ENCODE measurements at regions not wholly inside any gene's neighbourhood (a gene's known extent, or its start where the extent isn't known, plus 50 kb on each side); places are given as distances from the start of the nearest gene placed in this dataset.

- intact Hi-C loops (cut with micrococcal nuclease): loop anchor here (5.0 kb wide), 1 partner anchor 190 kb away; the partner anchor contains the start of gene DISP1
- Histone ChIP-seq H3K4me2 (ENCODE audit: low read depth, low read length) (no peak overlapping the region), H4K8ac (ENCODE audit: low read depth in 2 of 2, low read length in 2 of 2) (no peak overlapping the region), H4K5ac (ENCODE audit: low read depth, low read length) (no peak overlapping the region), H3K36me3 (ENCODE audit: control insufficient read depth, insufficient read depth, low read length) (peaks cover 6% of the 10 kb centered on the region), H3K9ac (ENCODE audit: low read depth, low read length) (no peak overlapping the region), H3K9me3 (ENCODE audit: control insufficient read depth, insufficient read depth, low read length) (no peaks in the 10 kb centered on the region), H2AK5ac (ENCODE audit: low read depth, low read length) (no peak overlapping the region), H2BK15ac (ENCODE audit: low read depth, low read length) (no peak overlapping the region), H3K9me1 (ENCODE audit: insufficient read depth, low read length) (peaks cover 3% of the 10 kb centered on the region; the same call in 1 of the 2 replicates), H2BK120ac (ENCODE audit: low read depth, low read length) (no peak overlapping the region), H2AFZ (replicated peaks; ENCODE audit: low read length, poor library complexity) (no peak overlapping the region), H3K4ac (ENCODE audit: low read depth, low read length) (no peak overlapping the region), H3K4me1 (ENCODE audit: control insufficient read depth, insufficient read depth, low read length) (0 out of 2 replicates have a peak, but pooled peaks cover 4% of the 10 kb centered on the region), H4K20me1 (ENCODE audit: insufficient read depth, low read length) (no peaks in the 10 kb centered on the region), H3K23ac (ENCODE audit: low read depth, low read length) (no peak overlapping the region), H3K4me3 (ENCODE audit: insufficient read depth, low read depth, low read length) (no peak overlapping the region), H3K79me1 (ENCODE audit: low read depth in 1 of 2, low read length in 2 of 2) (no peaks in the 10 kb centered on the region), H3K18ac (ENCODE audit: low read depth, low read length) (no peak overlapping the region), H4K91ac (ENCODE audit: insufficient read depth, low read depth, low read length) (no peak overlapping the region), H3K14ac (replicated peaks; ENCODE audit: low read depth, low read length) (no peak overlapping the region), H2BK5ac (ENCODE audit: low read depth, low read length, poor library complexity, severe bottlenecking) (no peak overlapping the region), H3K27me3 (ENCODE audit: control insufficient read depth, insufficient read depth, low read length) (no peaks in the 10 kb centered on the region), H2AK9ac (replicated peaks; ENCODE audit: low read depth, low read length, poor library complexity) (no peak overlapping the region), H3K27ac (ENCODE audit: insufficient read depth, low read length) (no peak overlapping the region), H2BK20ac (ENCODE audit: low read depth, low read length) (no peak overlapping the region), H3K56ac (ENCODE audit: extremely low read depth, insufficient read depth, low read length) (no peak overlapping the region)
- dilution Hi-C loops (cut with HindIII; ENCODE audit: low sequenced_read_pairs, unreplicated experiment): no loop called here
- DNase-seq (no peak), ATAC-seq (ENCODE audit: low read depth) (no peak)
- POLR2A ChIA-PET (ENCODE audit: unreplicated experiment): no interaction called here
- in situ Hi-C loops (cut with MboI; ENCODE audit: low sequenced_read_pairs): no loop called here
- TF ChIP-seq BHLHE40 (IDR thresholded peaks at IDR 0.05; ENCODE audit: low read depth, low read length) (no peak), CEBPB (IDR thresholded peaks at IDR 0.05; ENCODE audit: low read depth, low read length) (no peak), RCOR1 (IDR thresholded peaks at IDR 0.05; ENCODE audit: insufficient replicate concordance, low read length) (no peak), POLR2A (IDR thresholded peaks at IDR 0.05; ENCODE audit: low read depth, low read length) (no peak), USF2 (IDR thresholded peaks at IDR 0.05; ENCODE audit: low read depth, low read length) (no peak), FOS (IDR thresholded peaks at IDR 0.05; ENCODE audit: low read depth, low read length) (no peak), SMC3 (IDR thresholded peaks at IDR 0.05; ENCODE audit: low read depth, low read length) (no peak), RFX5 (IDR thresholded peaks at IDR 0.05; ENCODE audit: low read depth, low read length) (no peak), CTCF (conservative IDR thresholded peaks at IDR 0.05; ENCODE audit: low read depth, low read length) (no peak), NFE2L2 (IDR thresholded peaks at IDR 0.05; ENCODE audit: low read depth, low read length) (no peak), RAD21 (IDR thresholded peaks at IDR 0.05; ENCODE audit: low read length) (no peak)
- WGBS, 2 experiments (ENCODE audit: extremely low coverage in 2 of 2, insufficient read length in 1 of 2): 63% methylated on average over 4 of the region's 11 CpGs; no CpG with 5 or more reads in 1 of the 2 experiments
- CTCF ChIA-PET: no interaction called here
- BruUV-seq (replicated peaks): no TSS peak
Measured at GRCh38 chr1:223006917-223007648, 136.0 kb downstream of the TLR5 start.
